AG09309 (cell line): ENCODE measurements at regions not wholly inside any gene's neighbourhood (a gene's known extent, or its start where the extent isn't known, plus 50 kb on each side); places are given as distances from the start of the nearest gene placed in this dataset.

ENCODE experiments used
- DNase-seq: peaks from one replicate; pipeline ENCODE4 v3.0.0-alpha.2; 2010; ENCODE audit warnings: low read depth
- H3K4me3 ChIP-seq: 2 replicates; pipeline ENCODE4 v1.5.1; 2011; ENCODE audit warnings: mild to moderate bottlenecking, low read depth, low read length, moderate library complexity; ENCODE audit not compliant: control insufficient read depth
- CTCF ChIP-seq: IDR thresholded peaks from 2 replicates; pipeline ENCODE4 v1.5.1; 2011; ENCODE audit warnings: mild to moderate bottlenecking, low read depth, low read length, inconsistent platforms; ENCODE audit not compliant: insufficient read depth, control insufficient read depth; ENCODE audit errors: missing control alignments

- DNase-seq, result no peak
- no peak for TF ChIP-seq CTCF
- no peak overlapping the region for H3K4me3 ChIP-seq
Observed at GRCh38 chr4:27594922-27595321, 734.3 kb downstream of the STIM2 start.

- DNase-seq, result no peak
- no peak overlapping the region for H3K4me3 ChIP-seq
- no peak for TF ChIP-seq CTCF
Observed at GRCh38 chr4:27595571-27596360, 735.1 kb downstream of the STIM2 start.

- no peak overlapping the region for H3K4me3 ChIP-seq
- no peak for TF ChIP-seq CTCF
Observed at GRCh38 chr4:27602172-27602571, 741.5 kb downstream of the STIM2 start.

GRCh38 chr4:27604692-27605091, 744.1 kb downstream of the STIM2 start:
- no peak overlapping the region for H3K4me3 ChIP-seq
- TF ChIP-seq CTCF, result no peak
- DNase-seq, result no peak

More at GRCh38 chr4:27602172-27602571, 741.5 kb downstream of the STIM2 start:
- DNase-seq, result no peak

- DNase-seq, result no peak
Observed at GRCh38 chr4:27616166-27616565, 755.5 kb downstream of the STIM2 start.

GRCh38 chr4:27619435-27619834, 758.8 kb downstream of the STIM2 start:
- no peak for TF ChIP-seq CTCF
- no peak overlapping the region for H3K4me3 ChIP-seq
- no peak for DNase-seq

More at GRCh38 chr4:27616166-27616565, 755.5 kb downstream of the STIM2 start:
- TF ChIP-seq CTCF, result no peak
- no peak overlapping the region for H3K4me3 ChIP-seq
